ENCODE measurements at regions not wholly inside any gene's neighbourhood (a gene's known extent, or its start where the extent isn't known, plus 50 kb on each side); places are given as distances from the start of the nearest gene placed in this dataset.

- no peak overlapping the region for H3K27ac Mint-ChIP-seq (ENCODE audit: unreplicated experiment)
- peaks cover 11% of the 10 kb centered on the region for H3K36me3 Mint-ChIP-seq (ENCODE audit: low read depth, unreplicated experiment)
- no peak for DNase-seq (ENCODE audit: low spot score)
Observed at GRCh38 chr7:68266004-68266579, 1269.5 kb downstream of the TYW1 start.

GRCh38 chr7:68267486-68267885 lies 1270.9 kb downstream of the TYW1 start:
- no peak for TF ChIP-seq CTCF (IDR thresholded peaks at IDR 0.05; ENCODE audit: unreplicated experiment)
- H3K9me3 Mint-ChIP-seq (ENCODE audit: unreplicated experiment) = peaks cover 26% of the 10 kb centered on the region
- no peak overlapping the region for H3K4me3 Mint-ChIP-seq (ENCODE audit: unreplicated experiment)
- DNase-seq (ENCODE audit: low spot score) = no peak
- peaks cover 11% of the 10 kb centered on the region for H3K36me3 Mint-ChIP-seq (ENCODE audit: low read depth, unreplicated experiment)
- H3K27ac Mint-ChIP-seq (ENCODE audit: unreplicated experiment) = no peak overlapping the region
- peaks cover 2% of the 10 kb centered on the region for H3K27me3 Mint-ChIP-seq (ENCODE audit: unreplicated experiment)
- H3K4me1 Mint-ChIP-seq (ENCODE audit: unreplicated experiment) = no peaks in the 10 kb centered on the region

More at GRCh38 chr7:68266004-68266579, 1269.5 kb downstream of the TYW1 start:
- Mint-ChIP-seq H3K27me3 (ENCODE audit: unreplicated experiment) (peaks cover 2% of the 10 kb centered on the region), H3K4me1 (ENCODE audit: unreplicated experiment) (no peaks in the 10 kb centered on the region), H3K4me3 (ENCODE audit: unreplicated experiment) (no peak overlapping the region), H3K9me3 (ENCODE audit: unreplicated experiment) (peaks cover 34% of the 10 kb centered on the region)
- TF ChIP-seq CTCF (IDR thresholded peaks at IDR 0.05; ENCODE audit: unreplicated experiment) = no peak

- H3K4me3 Mint-ChIP-seq (ENCODE audit: unreplicated experiment) = no peak overlapping the region
- H3K9me3 Mint-ChIP-seq (ENCODE audit: unreplicated experiment) = peaks cover 14% of the 10 kb centered on the region
- peaks cover 5% of the 10 kb centered on the region for H3K36me3 Mint-ChIP-seq (ENCODE audit: low read depth, unreplicated experiment)
- no peaks in the 10 kb centered on the region for H3K4me1 Mint-ChIP-seq (ENCODE audit: unreplicated experiment)
- DNase-seq (ENCODE audit: low spot score) = no peak
- no peak for TF ChIP-seq CTCF (IDR thresholded peaks at IDR 0.05; ENCODE audit: unreplicated experiment)
- H3K27ac Mint-ChIP-seq (ENCODE audit: unreplicated experiment) = no peak overlapping the region
- H3K27me3 Mint-ChIP-seq (ENCODE audit: unreplicated experiment) = peaks cover 2% of the 10 kb centered on the region
Observed at GRCh38 chr7:68269405-68269804, 1272.8 kb downstream of the TYW1 start.

- H3K27ac Mint-ChIP-seq (ENCODE audit: unreplicated experiment) = no peak overlapping the region
- H3K4me3 Mint-ChIP-seq (ENCODE audit: unreplicated experiment) = no peak overlapping the region
- H3K27me3 Mint-ChIP-seq (ENCODE audit: unreplicated experiment) = no peaks in the 10 kb centered on the region
- TF ChIP-seq CTCF (IDR thresholded peaks at IDR 0.05; ENCODE audit: unreplicated experiment) = no peak
- no peak for DNase-seq (ENCODE audit: low spot score)
- no peaks in the 10 kb centered on the region for H3K36me3 Mint-ChIP-seq (ENCODE audit: low read depth, unreplicated experiment)
- no peaks in the 10 kb centered on the region for H3K4me1 Mint-ChIP-seq (ENCODE audit: unreplicated experiment)
- H3K9me3 Mint-ChIP-seq (ENCODE audit: unreplicated experiment) = peaks cover 5% of the 10 kb centered on the region
Observed at GRCh38 chr7:68272507-68272906, 1275.9 kb downstream of the TYW1 start.

GRCh38 chr7:68276725-68277124 lies 1280.1 kb downstream of the TYW1 start:
- H3K9me3 Mint-ChIP-seq (ENCODE audit: unreplicated experiment) = peaks cover 16% of the 10 kb centered on the region
- no peaks in the 10 kb centered on the region for H3K4me1 Mint-ChIP-seq (ENCODE audit: unreplicated experiment)
- no peak overlapping the region for H3K4me3 Mint-ChIP-seq (ENCODE audit: unreplicated experiment)
- no peak overlapping the region for H3K27ac Mint-ChIP-seq (ENCODE audit: unreplicated experiment)
- peaks cover 5% of the 10 kb centered on the region for H3K36me3 Mint-ChIP-seq (ENCODE audit: low read depth, unreplicated experiment)
- DNase-seq (ENCODE audit: low spot score) = no peak
- H3K27me3 Mint-ChIP-seq (ENCODE audit: unreplicated experiment) = no peaks in the 10 kb centered on the region
- no peak for TF ChIP-seq CTCF (IDR thresholded peaks at IDR 0.05; ENCODE audit: unreplicated experiment)
